Smooth muscle cell (in vitro differentiated cells): ENCODE measurements at regions not wholly inside any gene's neighbourhood (a gene's known extent, or its start where the extent isn't known, plus 50 kb on each side); places are given as distances from the start of the nearest gene placed in this dataset.
"Not testable (repeated sequence)": the region's sequence is repeated elsewhere in the genome, so short reads cannot be mapped to it uniquely, and the experiment has no call there.

ENCODE experiments used
- DNase-seq: peaks from one replicate; lab custom pipeline; 2025; ENCODE audit not compliant: unreplicated experiment; lab: John Stamatoyannopoulos, UW
- H2AFZ ChIP-seq: fragments of 200-600 bp; sonication (generic); 2 replicates; pipeline ENCODE4 v1.6.0; 2016; ENCODE audit warnings: antibody characterized with exemption, low read depth, mild to moderate bottlenecking
- H3F3A ChIP-seq: fragments of 200-600 bp; sonication (generic); 2 replicates; pipeline ENCODE4 v1.6.0; 2017; ENCODE audit warnings: antibody characterized with exemption, low read depth
- H3K27ac ChIP-seq: fragments of 200-600 bp; sonication (generic); 2 replicates; pipeline ENCODE4 v1.5.1; 2016; ENCODE audit warnings: low read depth, mild to moderate bottlenecking
- H3K27me3 ChIP-seq: fragments of 200-600 bp; sonication (generic); 2 replicates; pipeline ENCODE4 v1.6.1; 2016; ENCODE audit warnings: low read depth, mild to moderate bottlenecking
- H3K36me3 ChIP-seq: fragments of 200-600 bp; sonication (generic); 2 replicates; pipeline ENCODE4 v1.5.1; 2016; ENCODE audit warnings: low read depth
- H3K4me1 ChIP-seq: fragments of 200-600 bp; sonication (generic); 2 replicates; pipeline ENCODE4 v1.5.1; 2016; ENCODE audit warnings: low read depth
- H3K4me2 ChIP-seq: fragments of 200-600 bp; sonication (generic); 2 replicates; pipeline ENCODE4 v1.6.0; 2016; ENCODE audit warnings: mild to moderate bottlenecking
- H3K4me3 ChIP-seq: fragments of 200-600 bp; sonication (generic); 2 replicates; pipeline ENCODE4 v1.5.1; 2016; ENCODE audit warnings: mild to moderate bottlenecking
- H3K79me2 ChIP-seq: fragments of 200-600 bp; sonication (generic); 2 replicates; pipeline ENCODE4 v1.6.0; 2016; ENCODE audit warnings: low read depth, mild to moderate bottlenecking
- H3K9ac ChIP-seq: fragments of 200-600 bp; sonication (generic); 2 replicates; pipeline ENCODE4 v1.6.0; 2016; ENCODE audit warnings: low read depth
- H3K9me3 ChIP-seq: fragments of 200-600 bp; sonication (generic); replicated peaks from 2 replicates; pipeline ENCODE4 v1.5.1; 2016; ENCODE audit warnings: low read depth
- H4K20me1 ChIP-seq: fragments of 200-600 bp; sonication (generic); 2 replicates; pipeline ENCODE4 v1.6.0; 2016; ENCODE audit warnings: low read depth
- CTCF ChIP-seq: fragments of 200-600 bp; sonication (generic); IDR thresholded peaks from 2 replicates; pipeline ENCODE4 v1.5.1; 2017; ENCODE audit warnings: borderline replicate concordance, mild to moderate bottlenecking, antibody characterized with exemption; ENCODE audit not compliant: insufficient read depth, poor library complexity, severe bottlenecking
- WGBS: methylation state at CpG from one replicate; pipeline ENCODE4 v1.1.7; 2016; ENCODE audit warnings: low lambda C conversion rate; 5-methylcytosine and 5-hydroxymethylcytosine counted together

DNA sequence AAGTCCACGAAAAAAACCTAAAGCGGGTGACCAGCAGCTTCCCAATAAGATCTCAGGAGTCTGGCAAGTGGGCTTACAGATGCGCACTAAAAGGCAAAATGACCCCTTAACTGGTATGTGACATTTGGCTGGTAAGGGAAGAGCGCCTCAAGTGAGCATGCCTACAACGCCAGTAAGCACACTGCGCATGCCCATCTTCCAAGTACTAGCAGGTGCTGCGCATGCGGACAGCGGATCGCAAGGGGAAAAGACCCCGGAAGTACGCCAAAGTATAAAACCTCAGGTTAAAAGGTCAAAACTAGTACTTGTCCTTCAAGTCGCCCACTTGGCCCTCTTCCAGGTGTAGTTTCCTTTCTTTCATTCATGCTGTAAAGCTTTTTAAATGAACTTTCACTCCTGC, 518.5 kb upstream of the MDGA2 start:
- no peak overlapping the region for H2AFZ ChIP-seq
- DNase-seq: no peak
- no peak overlapping the region for H3K9ac ChIP-seq
- no peaks in the 10 kb centered on the region for H3K79me2 ChIP-seq
- H3K9me3 ChIP-seq: no peaks in the 10 kb centered on the region
- no peaks in the 10 kb centered on the region for H3K36me3 ChIP-seq
- H3K4me3 ChIP-seq: no peak overlapping the region
- no peak for TF ChIP-seq CTCF
- no peak overlapping the region for H3K27ac ChIP-seq
- H3K4me2 ChIP-seq: no peak overlapping the region
- H4K20me1 ChIP-seq: no peaks in the 10 kb centered on the region
- H3F3A ChIP-seq: no peaks in the 10 kb centered on the region
- no peaks in the 10 kb centered on the region for H3K27me3 ChIP-seq
- 95% methylated on average over 13 of the region's 13 CpGs for WGBS
- no peaks in the 10 kb centered on the region for H3K4me1 ChIP-seq

DNA sequence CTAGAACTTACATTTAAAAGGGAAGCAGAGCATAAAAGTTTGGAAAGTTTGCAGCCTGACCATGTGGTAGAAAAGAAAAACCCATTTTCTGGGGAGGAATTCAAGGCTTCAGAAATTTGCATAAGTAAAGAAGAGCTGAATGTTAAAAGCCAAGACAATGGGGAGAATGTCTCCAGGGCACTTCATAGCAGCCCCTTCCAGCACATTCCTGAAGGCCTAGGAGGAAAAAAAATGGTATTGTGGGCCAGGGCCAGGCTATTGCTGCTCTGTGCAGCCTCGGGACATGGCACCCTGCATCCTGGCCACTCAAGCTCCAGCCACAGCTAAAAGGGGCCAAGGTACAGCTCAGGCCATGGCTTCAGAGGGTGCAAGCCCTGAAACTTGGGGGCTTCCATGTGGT, 474.2 kb upstream of the MDGA2 start:
- H2AFZ ChIP-seq, DNase-seq, H3K9ac ChIP-seq, H3K27ac ChIP-seq, H3K36me3 ChIP-seq, H4K20me1 ChIP-seq, H3F3A ChIP-seq, H3K4me3 ChIP-seq, H3K4me2 ChIP-seq, H3K4me1 ChIP-seq, H3K79me2 ChIP-seq, H3K27me3 ChIP-seq, H3K9me3 ChIP-seq: not testable (repeated sequence)
- WGBS: 87% methylated on average over 1 of the region's 1 CpG

DNA sequence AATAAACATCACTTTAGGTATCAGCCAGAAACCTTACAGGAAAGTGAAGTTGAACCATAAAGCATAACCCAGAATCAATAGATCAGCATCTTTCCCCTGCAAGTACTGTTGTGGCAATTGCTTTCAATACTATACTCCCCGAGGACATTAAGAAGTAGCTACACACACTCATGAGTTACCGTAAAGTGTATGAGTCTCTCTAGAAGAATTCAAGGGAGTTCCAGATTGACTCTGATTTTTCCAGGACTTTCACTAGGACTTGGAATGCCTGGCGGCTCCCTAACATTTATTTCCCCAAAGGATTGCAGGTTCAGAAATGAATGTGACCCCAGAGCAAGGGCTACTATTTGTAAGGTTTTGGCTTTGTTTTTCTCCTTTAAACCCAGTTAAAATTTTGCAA, 465.4 kb upstream of the MDGA2 start:
- no peak for TF ChIP-seq CTCF
- H3K4me3 ChIP-seq: no peak overlapping the region
- H3K9me3 ChIP-seq: no peaks in the 10 kb centered on the region
- H3F3A ChIP-seq: no peaks in the 10 kb centered on the region
- H3K4me1 ChIP-seq: no peaks in the 10 kb centered on the region
- DNase-seq: no peak
- WGBS: 55% methylated on average over 3 of the region's 3 CpGs
- peak overlapping the region; percentile 17 for H2AFZ ChIP-seq
- H3K4me2 ChIP-seq: no peak overlapping the region
- H3K36me3 ChIP-seq: no peaks in the 10 kb centered on the region
- no peaks in the 10 kb centered on the region for H4K20me1 ChIP-seq
- no peaks in the 10 kb centered on the region for H3K27me3 ChIP-seq
- H3K27ac ChIP-seq: no peak overlapping the region
- H3K9ac ChIP-seq: no peak overlapping the region
- no peaks in the 10 kb centered on the region for H3K79me2 ChIP-seq

GRCh38 chr14:48129472-48129871, 454.1 kb upstream of the MDGA2 start:
- Histone ChIP-seq H3K79me2 (no peaks in the 10 kb centered on the region), H3K27ac (no peak overlapping the region), H3K9me3 (no peaks in the 10 kb centered on the region), H4K20me1 (no peaks in the 10 kb centered on the region), H3F3A (no peaks in the 10 kb centered on the region), H3K36me3 (no peaks in the 10 kb centered on the region), H3K4me1 (peaks cover 5% of the 10 kb centered on the region), H3K27me3 (no peaks in the 10 kb centered on the region), H3K4me2 (no peak overlapping the region), H2AFZ (peak overlapping the region; percentile 62), H3K9ac (no peak overlapping the region), H3K4me3 (no peak overlapping the region)
- no peak for DNase-seq
- no peak for TF ChIP-seq CTCF
